Liver (tissue), 8 donors: ENCODE measurements at regions not wholly inside any gene's neighbourhood (a gene's known extent, or its start where the extent isn't known, plus 50 kb on each side); places are given as distances from the start of the nearest gene placed in this dataset.
"Not testable (repeated sequence)": the region's sequence is repeated elsewhere in the genome, so short reads cannot be mapped to it uniquely, and the experiment has no call there.

ENCODE experiments used
- DNase-seq: peaks from one replicate; pipeline ENCODE4 v3.0.0-alpha.2; 2017; ENCODE audit warnings: low spot score
- H3K27ac ChIP-seq, 2 donors: one replicate each; pipeline ENCODE4 v1.7.0; 2013; ENCODE audit warnings: inconsistent platforms in 2 of 2, low read length in 2 of 2, control low read depth in 1 of 2, low read depth in 1 of 2, mild to moderate bottlenecking in 1 of 2
- H3K27me3 ChIP-seq, 4 donors: one replicate each; pipeline versions ENCODE4 v1.6.1 to v1.7.0; 2013; ENCODE audit warnings: low read length in 3 of 4, inconsistent platforms in 1 of 4, mild to moderate bottlenecking in 1 of 4, moderate library complexity in 1 of 4; ENCODE audit not compliant: control insufficient read depth in 4 of 4, insufficient read depth in 4 of 4
- H3K36me3 ChIP-seq, 4 donors: one replicate each; pipeline versions ENCODE4 v1.6.1 to v1.7.0; 2013; ENCODE audit warnings: low read length in 3 of 4, mild to moderate bottlenecking in 3 of 4, low read depth in 1 of 4, moderate library complexity in 1 of 4; ENCODE audit not compliant: control insufficient read depth in 4 of 4, insufficient read depth in 3 of 4
- H3K4me1 ChIP-seq, 4 donors: one replicate each; pipeline versions ENCODE4 v1.6.1 to v1.7.0; 2013; ENCODE audit warnings: low read length in 3 of 4, mild to moderate bottlenecking in 3 of 4, moderate library complexity in 1 of 4; ENCODE audit not compliant: control insufficient read depth in 4 of 4, insufficient read depth in 4 of 4
- H3K4me3 ChIP-seq, 3 donors: one replicate each; pipeline versions ENCODE4 v1.6.1 to v1.7.0; 2013; ENCODE audit warnings: low read length in 3 of 3, control low read depth in 1 of 3, low read depth in 1 of 3, mild to moderate bottlenecking in 1 of 3
- H3K9ac ChIP-seq, 2 donors: one replicate each; pipeline ENCODE4 v1.7.0; 2013; ENCODE audit warnings: low read length in 2 of 2, mild to moderate bottlenecking in 2 of 2, moderate library complexity in 2 of 2, control low read depth in 1 of 2, low read depth in 1 of 2
- H3K9me3 ChIP-seq, 4 donors: one replicate each; pipeline versions ENCODE4 v1.6.1 to v1.7.0; 2013; ENCODE audit warnings: low read length in 3 of 4; ENCODE audit not compliant: control insufficient read depth in 4 of 4
- ATF3 ChIP-seq: IDR thresholded peaks from 2 replicates; pipeline ENCODE4 v1.6.1; 2016; ENCODE audit warnings: antibody characterized with exemption
- EGR1 ChIP-seq, 2 donors: IDR thresholded peaks; 2 replicates each; pipeline ENCODE4 v1.6.1; 2016 to 2018; ENCODE audit warnings: antibody characterized with exemption in 2 of 2, low read depth in 2 of 2
- FOXA1 ChIP-seq: IDR thresholded peaks from 2 replicates; pipeline ENCODE4 v1.6.1; 2016; ENCODE audit warnings: antibody characterized with exemption
- GABPA ChIP-seq, 2 donors: IDR thresholded peaks in 1 of 2; conservative IDR thresholded peaks in 1 of 2; 2 replicates each; pipeline ENCODE4 v1.6.1; 2016; ENCODE audit warnings: antibody characterized with exemption in 2 of 2, mild to moderate bottlenecking in 1 of 2, moderate library complexity in 1 of 2
- HNF4A ChIP-seq, 2 donors: conservative IDR thresholded peaks; 2 replicates each; pipeline ENCODE4 v1.6.1; 2016; ENCODE audit warnings: antibody characterized with exemption in 2 of 2, mild to moderate bottlenecking in 2 of 2
- HNF4G ChIP-seq: IDR thresholded peaks from 2 replicates; pipeline ENCODE4 v1.6.1; 2016; ENCODE audit warnings: antibody characterized with exemption
- JUND ChIP-seq, 2 donors: IDR thresholded peaks; 2 replicates each; pipeline ENCODE4 v1.6.1; 2016; ENCODE audit warnings: antibody characterized with exemption in 2 of 2
- NR2F2 ChIP-seq: IDR thresholded peaks from 2 replicates; pipeline ENCODE4 v1.6.1; 2016; ENCODE audit warnings: antibody characterized with exemption
- REST ChIP-seq: IDR thresholded peaks from 2 replicates; pipeline ENCODE4 v1.6.1; 2016; ENCODE audit warnings: antibody characterized with exemption, mild to moderate bottlenecking
- TAF1 ChIP-seq: conservative IDR thresholded peaks from 2 replicates; pipeline ENCODE4 v1.6.1; 2016; ENCODE audit warnings: antibody characterized with exemption, mild to moderate bottlenecking
- ZBTB33 ChIP-seq: IDR thresholded peaks from 2 replicates; pipeline ENCODE4 v1.6.1; 2016; ENCODE audit warnings: antibody characterized with exemption
- WGBS: extraction: QIAGEN DNeasy Blood & Tissue Kit; methylation state at CpG from one replicate; pipeline ENCODE4 v1.1.7; 2013; 5-methylcytosine and 5-hydroxymethylcytosine counted together
- TF ChIP-seq, protein P1 (sequence below): fragments of 150-350 bp; IDR thresholded peaks from 2 replicates; pipeline ENCODE4 v1.5.1; 2017; ENCODE audit warnings: improper control_type of control experiment, low read depth, low read length; ENCODE audit not compliant: missing input control
- TF ChIP-seq, protein P2 (sequence below): IDR thresholded peaks from 2 replicates; pipeline ENCODE4 v1.6.1; 2016; ENCODE audit warnings: antibody characterized with exemption
- donor health status: healthy.
- donor health status: healthy.
- donor health status: healthy.
- donor health status: healthy.
- donor health status: healthy.

DNA sequence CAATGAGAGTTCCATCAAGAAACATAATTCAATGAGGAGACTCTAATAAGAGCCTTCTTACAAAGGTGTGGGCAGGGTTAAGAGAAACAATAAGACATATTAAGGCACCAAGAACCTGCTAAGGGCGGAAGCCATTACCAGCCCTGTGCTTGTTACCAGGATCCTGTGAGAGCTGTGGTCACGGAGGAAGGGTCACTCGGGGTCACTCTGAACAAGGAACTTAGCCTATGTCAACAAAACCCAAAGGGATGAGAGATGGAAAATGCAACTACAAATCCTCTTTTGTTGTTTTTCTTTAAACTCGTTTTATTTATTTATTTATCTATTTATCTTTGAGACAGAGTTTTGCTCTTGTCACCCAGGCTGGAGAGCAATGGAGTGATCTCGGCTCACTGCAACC, 460.4 kb upstream of the CCDC196 start:
- H3K36me3 ChIP-seq = no peaks in the 10 kb centered on the region
- WGBS = 65% methylated on average over 5 of the region's 5 CpGs
- H3K27ac ChIP-seq = no peak overlapping the region
- H3K9me3 ChIP-seq = peaks cover 0 to 3% (median 0%) of the 10 kb centered on the region in 4 donors
- no peak overlapping the region for H3K4me3 ChIP-seq
- H3K4me1 ChIP-seq = no peaks in the 10 kb centered on the region
- TF ChIP-seq HNF4G (no peak), EGR1 (IDR thresholded peaks at IDR 0.05; ENCODE audit: low read depth in 2 of 2) (no peak), JUND (IDR thresholded peaks at IDR 0.05) (no peak), TAF1 (no peak), GABPA (IDR thresholded peaks at IDR 0.05 in 1 of 2, conservative IDR thresholded peaks at IDR 0.05 in 1 of 2) (no peak)
- no peak for DNase-seq
- H3K27me3 ChIP-seq = no peaks in the 10 kb centered on the region
- H3K9ac ChIP-seq = no peak overlapping the region

DNA sequence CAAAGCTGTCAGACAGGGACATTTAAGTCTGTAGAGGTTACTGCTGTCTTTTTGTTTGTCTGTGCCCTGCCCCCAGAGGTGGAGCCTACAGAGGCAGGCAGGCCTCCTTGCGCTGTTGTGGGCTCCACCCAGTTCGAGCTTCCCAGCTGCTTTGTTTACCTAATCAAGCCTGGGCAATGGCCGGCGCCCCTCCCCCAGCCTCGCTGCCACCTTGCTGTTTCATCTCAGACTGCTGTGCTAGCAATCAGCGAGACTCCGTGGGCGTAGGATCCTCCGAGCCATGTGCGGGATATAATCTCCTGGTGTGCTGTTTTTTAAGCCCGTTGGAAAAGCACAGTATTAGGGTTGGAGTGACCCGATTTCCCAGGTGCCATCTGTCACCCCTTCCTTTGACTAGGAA, 454.2 kb upstream of the CCDC196 start:
- H3K36me3 ChIP-seq, H3K27ac ChIP-seq, H3K4me3 ChIP-seq, H3K4me1 ChIP-seq, DNase-seq, H3K27me3 ChIP-seq, H3K9me3 ChIP-seq, H3K9ac ChIP-seq: not testable (repeated sequence)
- WGBS = 91% methylated on average over 12 of the region's 12 CpGs

DNA sequence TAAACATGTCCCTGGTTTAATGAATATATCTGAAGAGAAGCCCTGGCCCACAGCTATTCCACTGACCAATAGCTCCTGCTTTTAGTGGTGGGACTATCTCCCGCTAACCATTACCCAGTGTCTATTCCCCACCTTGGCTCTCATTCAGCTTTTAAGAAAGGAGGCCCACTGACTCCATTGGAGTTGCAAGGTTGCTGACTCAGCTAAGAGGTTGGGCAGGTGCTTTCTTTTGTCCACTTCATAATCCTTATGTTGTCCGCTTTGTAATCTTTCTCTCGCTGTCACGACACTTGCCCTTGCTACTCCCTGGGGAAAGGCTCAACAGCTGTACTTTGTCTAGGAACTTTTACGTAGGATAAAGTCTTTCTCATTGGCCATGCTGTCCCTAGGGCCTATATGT, 453.4 kb upstream of the CCDC196 start:
- no peaks in the 10 kb centered on the region for H3K27me3 ChIP-seq
- no peak overlapping the region for H3K4me3 ChIP-seq
- no peak for TF ChIP-seq HNF4A (conservative IDR thresholded peaks at IDR 0.05)
- TF ChIP-seq JUND (IDR thresholded peaks at IDR 0.05) = no peak
- TF ChIP-seq, protein P1, sequence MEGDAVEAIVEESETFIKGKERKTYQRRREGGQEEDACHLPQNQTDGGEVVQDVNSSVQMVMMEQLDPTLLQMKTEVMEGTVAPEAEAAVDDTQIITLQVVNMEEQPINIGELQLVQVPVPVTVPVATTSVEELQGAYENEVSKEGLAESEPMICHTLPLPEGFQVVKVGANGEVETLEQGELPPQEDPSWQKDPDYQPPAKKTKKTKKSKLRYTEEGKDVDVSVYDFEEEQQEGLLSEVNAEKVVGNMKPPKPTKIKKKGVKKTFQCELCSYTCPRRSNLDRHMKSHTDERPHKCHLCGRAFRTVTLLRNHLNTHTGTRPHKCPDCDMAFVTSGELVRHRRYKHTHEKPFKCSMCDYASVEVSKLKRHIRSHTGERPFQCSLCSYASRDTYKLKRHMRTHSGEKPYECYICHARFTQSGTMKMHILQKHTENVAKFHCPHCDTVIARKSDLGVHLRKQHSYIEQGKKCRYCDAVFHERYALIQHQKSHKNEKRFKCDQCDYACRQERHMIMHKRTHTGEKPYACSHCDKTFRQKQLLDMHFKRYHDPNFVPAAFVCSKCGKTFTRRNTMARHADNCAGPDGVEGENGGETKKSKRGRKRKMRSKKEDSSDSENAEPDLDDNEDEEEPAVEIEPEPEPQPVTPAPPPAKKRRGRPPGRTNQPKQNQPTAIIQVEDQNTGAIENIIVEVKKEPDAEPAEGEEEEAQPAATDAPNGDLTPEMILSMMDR = no peak
- no peak for TF ChIP-seq FOXA1
- TF ChIP-seq, protein P2, sequence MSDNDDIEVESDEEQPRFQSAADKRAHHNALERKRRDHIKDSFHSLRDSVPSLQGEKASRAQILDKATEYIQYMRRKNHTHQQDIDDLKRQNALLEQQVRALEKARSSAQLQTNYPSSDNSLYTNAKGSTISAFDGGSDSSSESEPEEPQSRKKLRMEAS = no peak
- no peak for TF ChIP-seq NR2F2
- no peak overlapping the region for H3K9ac ChIP-seq
- no peak for DNase-seq
- H3K27ac ChIP-seq = no peak overlapping the region
- no peaks in the 10 kb centered on the region for H3K36me3 ChIP-seq
- peaks cover 0 to 3% (median 0%) of the 10 kb centered on the region in 4 donors for H3K9me3 ChIP-seq
- 93% methylated on average over 5 of the region's 5 CpGs for WGBS
- H3K4me1 ChIP-seq = no peaks in the 10 kb centered on the region

DNA sequence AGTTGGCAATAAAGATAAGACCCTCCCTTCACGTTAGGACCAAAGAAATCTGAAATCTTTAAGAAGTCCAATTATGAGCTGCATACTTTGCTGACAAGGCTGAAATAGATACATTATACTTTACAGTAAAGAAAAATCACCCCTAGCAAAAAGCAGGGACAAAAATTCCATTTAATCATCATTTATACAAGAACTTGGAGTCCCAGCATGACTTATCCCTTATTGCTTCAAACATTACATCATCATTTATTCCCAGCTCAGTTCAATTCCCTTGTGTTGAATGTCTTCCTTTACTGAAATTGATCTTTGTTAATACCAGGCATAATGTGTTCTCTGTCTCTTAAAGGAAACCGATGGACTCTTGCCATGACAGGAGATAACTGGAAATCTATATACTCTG, 449.6 kb upstream of the CCDC196 start:
- no peak for DNase-seq
- Histone ChIP-seq H3K4me3 (no peak overlapping the region), H3K9me3 (no peaks in the 10 kb centered on the region), H3K27me3 (no peaks in the 10 kb centered on the region), H3K9ac (no peak overlapping the region), H3K4me1 (no peaks in the 10 kb centered on the region), H3K36me3 (no peaks in the 10 kb centered on the region), H3K27ac (no peak overlapping the region)
- 76% methylated on average over 2 of the region's 2 CpGs for WGBS
- TF ChIP-seq ZBTB33 = no peak
- no peak for TF ChIP-seq TAF1
- TF ChIP-seq FOXA1 = no peak
- no peak for TF ChIP-seq ATF3
- no peak for TF ChIP-seq REST
- TF ChIP-seq NR2F2 = no peak
- TF ChIP-seq HNF4A (conservative IDR thresholded peaks at IDR 0.05) = no peak
